ENCODE measurements at regions not wholly inside any gene's neighbourhood (a gene's known extent, or its start where the extent isn't known, plus 50 kb on each side); places are given as distances from the start of the nearest gene placed in this dataset.

DNA sequence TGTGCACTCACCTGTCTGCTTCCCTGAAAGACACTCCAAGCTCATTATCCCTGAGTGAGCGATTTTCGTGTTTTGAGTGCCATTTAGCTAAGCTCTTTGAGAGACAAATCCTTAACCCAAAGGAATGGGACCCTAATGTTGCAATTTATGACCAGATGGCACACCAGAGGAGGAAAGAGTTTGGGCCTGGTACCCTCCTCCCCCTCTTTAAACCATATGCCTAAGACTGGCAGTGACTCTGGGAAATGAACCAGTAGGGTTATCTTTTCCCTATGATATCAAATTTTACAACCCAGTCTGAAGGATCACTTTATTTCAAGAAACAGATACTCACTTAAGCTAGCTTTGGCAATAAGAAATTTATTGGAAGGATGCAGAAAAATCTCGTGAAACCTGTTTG, 550.4 kb downstream of the TOX3 start:
- TF ChIP-seq, protein P1, sequence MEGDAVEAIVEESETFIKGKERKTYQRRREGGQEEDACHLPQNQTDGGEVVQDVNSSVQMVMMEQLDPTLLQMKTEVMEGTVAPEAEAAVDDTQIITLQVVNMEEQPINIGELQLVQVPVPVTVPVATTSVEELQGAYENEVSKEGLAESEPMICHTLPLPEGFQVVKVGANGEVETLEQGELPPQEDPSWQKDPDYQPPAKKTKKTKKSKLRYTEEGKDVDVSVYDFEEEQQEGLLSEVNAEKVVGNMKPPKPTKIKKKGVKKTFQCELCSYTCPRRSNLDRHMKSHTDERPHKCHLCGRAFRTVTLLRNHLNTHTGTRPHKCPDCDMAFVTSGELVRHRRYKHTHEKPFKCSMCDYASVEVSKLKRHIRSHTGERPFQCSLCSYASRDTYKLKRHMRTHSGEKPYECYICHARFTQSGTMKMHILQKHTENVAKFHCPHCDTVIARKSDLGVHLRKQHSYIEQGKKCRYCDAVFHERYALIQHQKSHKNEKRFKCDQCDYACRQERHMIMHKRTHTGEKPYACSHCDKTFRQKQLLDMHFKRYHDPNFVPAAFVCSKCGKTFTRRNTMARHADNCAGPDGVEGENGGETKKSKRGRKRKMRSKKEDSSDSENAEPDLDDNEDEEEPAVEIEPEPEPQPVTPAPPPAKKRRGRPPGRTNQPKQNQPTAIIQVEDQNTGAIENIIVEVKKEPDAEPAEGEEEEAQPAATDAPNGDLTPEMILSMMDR (IDR thresholded peaks at IDR 0.05; ENCODE audit: low read depth, low read length) = no peak
- DNase-seq (ENCODE audit: low read depth in 2 of 2) = no peak
- no peak overlapping the region for H3K4me3 ChIP-seq (replicated peaks in 1 of 2; ENCODE audit: low read depth in 2 of 2, low read length in 2 of 2)

DNA sequence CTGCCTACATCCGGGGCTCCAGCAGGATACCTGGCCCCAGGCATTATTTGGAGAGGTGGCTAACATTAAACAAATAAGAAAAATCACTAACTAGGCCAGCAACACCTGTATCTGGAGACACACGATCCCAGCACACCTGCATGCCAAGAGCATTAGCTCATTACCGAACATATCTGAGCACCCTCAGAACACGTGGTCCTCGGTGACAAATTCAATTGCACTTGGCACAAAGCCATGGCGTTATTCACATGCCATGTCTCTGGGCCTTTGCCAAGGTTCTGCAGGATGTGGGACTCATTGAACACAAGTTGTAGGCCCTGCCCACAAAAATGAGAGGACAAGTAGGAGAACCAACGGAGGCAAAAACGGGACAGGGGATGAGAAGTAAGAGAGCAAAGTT, 552.3 kb downstream of the TOX3 start:
- no peak overlapping the region for H3K4me3 ChIP-seq (replicated peaks in 1 of 2; ENCODE audit: low read depth in 2 of 2, low read length in 2 of 2)
- peak in 1 of 2 donors; percentile 12 for DNase-seq (ENCODE audit: low read depth in 2 of 2)
- TF ChIP-seq, protein P1 (IDR thresholded peaks at IDR 0.05; ENCODE audit: low read depth, low read length) = no peak

DNA sequence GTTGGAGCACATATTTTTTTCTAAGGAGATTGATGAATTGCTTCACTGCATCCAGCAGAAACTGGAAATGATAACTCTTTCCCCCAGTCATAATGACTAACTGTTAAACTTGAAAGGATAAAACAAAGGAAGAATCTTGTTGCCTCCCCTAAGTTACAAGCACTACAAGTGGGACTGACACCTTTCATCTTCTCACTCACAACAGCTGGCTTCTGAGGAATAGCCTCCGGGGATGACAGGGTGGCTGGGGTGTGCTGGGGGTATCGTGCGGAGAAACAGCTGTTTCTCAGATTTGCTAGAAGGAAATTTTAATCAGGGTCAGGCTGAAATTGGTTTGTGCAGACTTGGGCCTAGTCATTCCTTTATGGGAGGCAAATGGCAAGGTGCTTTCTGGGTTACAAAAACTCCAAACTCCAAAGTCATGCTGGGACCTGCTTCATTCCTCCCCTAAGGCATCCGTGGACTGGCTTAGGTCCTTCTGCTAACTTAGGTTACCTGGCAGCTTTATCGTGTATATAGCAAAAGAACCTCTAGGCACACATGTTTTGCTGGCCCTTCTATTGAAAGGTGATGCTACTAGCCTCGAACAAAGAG, 557.2 kb downstream of the TOX3 start:
- no peak for DNase-seq (ENCODE audit: low read depth in 2 of 2)

DNA sequence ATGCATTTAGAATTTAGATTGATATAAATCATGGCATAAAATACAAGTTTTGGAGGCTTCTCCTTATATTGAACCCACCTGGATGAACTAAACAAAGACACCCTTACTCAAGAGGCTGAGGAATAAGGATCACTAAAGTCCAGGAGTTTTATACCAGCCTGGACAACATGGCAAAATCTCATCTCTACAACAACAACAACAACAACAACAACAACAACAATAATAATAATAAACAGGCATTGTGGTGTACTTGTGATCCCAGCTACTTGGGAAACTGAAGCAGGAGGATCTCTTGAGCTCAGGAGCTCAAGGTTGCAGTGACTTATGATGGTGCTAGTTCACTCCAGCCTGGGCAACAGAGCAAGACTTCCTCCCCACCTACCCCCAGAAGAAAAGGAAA, 558.0 kb downstream of the TOX3 start:
- H3K4me3 ChIP-seq (replicated peaks in 1 of 2; ENCODE audit: low read depth in 2 of 2, low read length in 2 of 2) = no peak overlapping the region
- TF ChIP-seq, protein P1 (IDR thresholded peaks at IDR 0.05; ENCODE audit: low read depth, low read length) = no peak
- no peak for DNase-seq (ENCODE audit: low read depth in 2 of 2)

More for the DNA sequence above, 557.2 kb downstream of the TOX3 start:
- TF ChIP-seq, protein P1 (IDR thresholded peaks at IDR 0.05; ENCODE audit: low read depth, low read length) = no peak
- H3K4me3 ChIP-seq (replicated peaks in 1 of 2; ENCODE audit: low read depth in 2 of 2, low read length in 2 of 2) = no peak overlapping the region

DNA sequence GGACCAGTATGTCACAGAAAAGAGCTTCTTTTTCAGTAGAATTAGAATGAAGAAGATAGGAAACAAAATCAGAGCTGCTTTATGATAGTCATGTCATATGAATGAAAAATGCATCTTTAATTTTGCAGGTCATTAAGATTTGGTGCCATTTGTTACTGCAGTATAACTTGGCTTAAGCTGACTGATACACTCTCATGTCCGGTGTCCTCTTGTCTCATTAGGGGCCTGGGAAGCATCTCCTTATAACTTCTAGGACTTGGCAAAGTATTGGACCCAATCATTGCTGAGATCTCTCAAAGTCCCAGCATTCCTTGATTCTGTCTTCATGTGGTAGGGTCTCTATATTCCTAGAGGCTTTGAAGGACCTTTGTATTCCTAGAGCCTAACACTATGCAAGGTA, 559.4 kb downstream of the TOX3 start:
- H3K4me3 ChIP-seq (replicated peaks in 1 of 2; ENCODE audit: low read depth in 2 of 2, low read length in 2 of 2) = no peak overlapping the region
- TF ChIP-seq, protein P1 (IDR thresholded peaks at IDR 0.05; ENCODE audit: low read depth, low read length) = no peak
- no peak for DNase-seq (ENCODE audit: low read depth in 2 of 2)

DNA sequence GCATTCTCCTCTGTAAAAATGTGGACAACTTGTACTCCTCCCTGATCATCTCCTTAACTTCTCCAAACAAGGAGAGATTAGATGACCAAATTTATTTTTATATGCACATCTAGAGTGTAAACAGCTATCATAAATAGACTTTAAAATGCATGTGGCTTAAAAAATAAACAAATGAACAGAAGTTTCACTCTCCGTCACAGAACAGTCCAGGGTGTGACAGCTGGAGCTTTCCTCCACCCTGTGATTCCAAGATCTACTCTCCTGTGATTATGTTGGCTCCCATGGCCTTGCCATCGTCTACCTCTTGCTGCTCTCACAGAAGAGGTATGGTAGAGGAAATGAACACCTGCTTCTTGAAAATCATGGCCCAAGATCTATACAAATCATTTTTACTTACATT, 560.2 kb downstream of the TOX3 start:
- DNase-seq (ENCODE audit: low read depth in 2 of 2) = no peak
- TF ChIP-seq, protein P1 (IDR thresholded peaks at IDR 0.05; ENCODE audit: low read depth, low read length) = no peak
- H3K4me3 ChIP-seq (replicated peaks in 1 of 2; ENCODE audit: low read depth in 2 of 2, low read length in 2 of 2) = no peak overlapping the region

DNA sequence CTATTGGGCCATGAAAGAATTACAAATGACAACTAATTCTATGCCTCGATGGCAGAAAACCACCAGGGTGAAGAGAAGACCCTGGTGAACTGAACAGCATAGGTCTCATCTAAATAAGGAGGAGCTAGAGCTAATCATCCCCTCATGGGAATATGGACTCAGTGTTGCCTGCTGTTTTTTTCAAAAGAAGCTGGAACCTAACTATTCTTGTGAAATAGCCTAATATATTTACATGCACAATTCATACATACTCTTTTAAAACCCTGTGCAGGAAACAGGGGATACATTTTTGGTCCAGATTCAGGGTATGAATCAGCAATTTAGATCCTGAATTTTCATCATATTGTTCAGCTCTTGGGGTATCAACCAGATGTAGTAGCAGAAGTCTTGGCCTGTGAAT, 560.6 kb downstream of the TOX3 start:
- DNase-seq (ENCODE audit: low read depth in 2 of 2) = no peak
- no peak overlapping the region for H3K4me3 ChIP-seq (replicated peaks in 1 of 2; ENCODE audit: low read depth in 2 of 2, low read length in 2 of 2)
- TF ChIP-seq, protein P1 (IDR thresholded peaks at IDR 0.05; ENCODE audit: low read depth, low read length) = no peak

Data from cardiac fibroblast (primary cell).